Suppressor macrophage treated with lipopolysaccharide for 4 hours (primary cell): ENCODE measurements at regions not wholly inside any gene's neighbourhood (a gene's known extent, or its start where the extent isn't known, plus 50 kb on each side); places are given as distances from the start of the nearest gene placed in this dataset.

ENCODE experiments used
- DNase-seq: peaks from one replicate; pipeline ENCODE4 v3.0.0-alpha.2; 2020

DNA sequence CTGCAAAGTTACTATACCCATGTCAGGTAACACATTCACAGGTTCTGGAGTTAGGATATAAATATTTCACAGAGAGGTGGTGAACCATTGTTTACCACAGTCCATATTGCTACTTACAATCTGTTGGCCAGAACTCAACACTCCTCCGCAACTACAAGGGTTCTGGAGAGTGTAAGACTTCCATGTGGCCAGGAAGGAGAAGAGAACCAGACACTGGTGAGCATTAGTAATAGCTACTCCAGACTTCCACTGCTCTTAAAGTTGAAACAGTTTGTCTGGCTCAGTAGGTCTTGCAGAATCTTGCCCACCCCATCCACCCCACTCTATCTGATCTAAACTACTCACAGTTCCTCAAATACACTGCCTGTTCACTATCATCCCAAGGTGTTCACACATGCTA is 369.6 kb downstream of the DUSP6 start:
- DNase-seq: no peak

DNA sequence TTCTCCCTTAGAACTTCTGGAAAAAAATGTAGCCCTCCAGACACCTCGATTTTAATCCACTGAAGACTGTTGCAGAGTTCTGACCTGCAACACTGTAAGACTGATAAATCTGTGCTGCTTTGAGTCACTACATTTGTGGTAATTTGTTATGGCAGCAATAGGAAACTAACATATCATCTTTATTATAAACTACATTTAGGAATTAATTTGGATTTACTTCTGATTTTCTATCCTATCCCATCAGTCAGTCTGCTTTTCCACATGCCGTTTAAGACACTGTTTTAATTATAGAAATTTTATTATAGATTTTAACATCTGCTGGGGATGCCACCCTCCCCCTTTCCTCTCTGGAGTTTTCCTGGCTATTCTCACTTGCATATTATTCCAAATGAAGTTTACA is 375.2 kb downstream of the DUSP6 start:
- no peak for DNase-seq

GRCh38 chr12:88973998-88974397 is 378.3 kb downstream of the DUSP6 start:
- no peak for DNase-seq

DNA sequence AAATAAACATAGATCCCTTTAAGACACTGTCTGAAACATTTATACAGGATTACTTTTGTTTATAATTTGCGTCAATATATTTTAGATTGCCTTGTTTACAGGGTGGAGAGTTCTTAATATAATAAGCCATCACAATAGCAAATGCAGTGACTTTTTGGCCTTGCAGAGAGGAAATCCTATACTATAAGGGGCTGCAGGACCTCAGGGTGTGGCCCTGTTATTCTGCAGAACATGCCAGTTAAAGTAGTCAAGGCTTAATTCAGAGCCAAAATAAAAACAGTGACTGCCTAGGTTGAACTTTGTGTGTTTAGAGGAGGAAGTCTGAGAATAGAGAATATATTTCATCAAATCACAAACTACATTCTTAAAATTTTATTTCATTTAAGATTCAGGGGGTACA is 381.6 kb downstream of the DUSP6 start:
- DNase-seq: no peak

DNA sequence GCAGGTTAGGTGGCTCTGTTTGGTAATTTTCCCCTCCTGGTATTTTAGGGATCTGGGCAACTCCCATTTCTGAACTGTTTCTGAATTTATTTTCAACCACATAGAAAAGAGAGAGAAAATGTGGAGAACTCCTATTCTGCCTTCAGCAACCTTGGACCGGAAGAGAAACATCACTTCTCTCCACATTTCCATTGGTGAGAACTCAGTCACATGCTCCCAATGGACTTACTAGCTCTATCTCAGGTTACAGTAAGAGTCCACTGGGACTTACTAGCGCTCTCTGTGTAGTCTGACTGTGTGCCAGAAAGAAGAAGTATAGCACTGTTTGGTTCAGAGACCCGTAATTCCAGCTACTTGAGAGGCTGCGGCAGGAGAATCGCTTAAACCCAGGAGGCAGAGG is 383.2 kb downstream of the DUSP6 start:
- no peak for DNase-seq

GRCh38 chr12:88960213-88960878 is 380.1 kb upstream of the KITLG start:
- no peak for DNase-seq

- no peak for DNase-seq
Measured at GRCh38 chr12:88958946-88959345, 378.7 kb upstream of the KITLG start.

GRCh38 chr12:88958153-88958552 is 377.9 kb upstream of the KITLG start:
- DNase-seq: no peak

- no peak for DNase-seq
Measured at GRCh38 chr12:88957358-88957757, 377.1 kb upstream of the KITLG start.

GRCh38 chr12:88955531-88955930 is 375.3 kb upstream of the KITLG start:
- no peak for DNase-seq

- no peak for DNase-seq
Measured at GRCh38 chr12:88953029-88953586, 372.8 kb upstream of the KITLG start.

GRCh38 chr12:88952562-88952942 is 372.3 kb upstream of the KITLG start:
- no peak for DNase-seq

- DNase-seq: no peak
Measured at GRCh38 chr12:88951860-88952561, 371.7 kb upstream of the KITLG start.

- DNase-seq: no peak
Measured at GRCh38 chr12:88951177-88951576, 370.9 kb upstream of the KITLG start.

DNA sequence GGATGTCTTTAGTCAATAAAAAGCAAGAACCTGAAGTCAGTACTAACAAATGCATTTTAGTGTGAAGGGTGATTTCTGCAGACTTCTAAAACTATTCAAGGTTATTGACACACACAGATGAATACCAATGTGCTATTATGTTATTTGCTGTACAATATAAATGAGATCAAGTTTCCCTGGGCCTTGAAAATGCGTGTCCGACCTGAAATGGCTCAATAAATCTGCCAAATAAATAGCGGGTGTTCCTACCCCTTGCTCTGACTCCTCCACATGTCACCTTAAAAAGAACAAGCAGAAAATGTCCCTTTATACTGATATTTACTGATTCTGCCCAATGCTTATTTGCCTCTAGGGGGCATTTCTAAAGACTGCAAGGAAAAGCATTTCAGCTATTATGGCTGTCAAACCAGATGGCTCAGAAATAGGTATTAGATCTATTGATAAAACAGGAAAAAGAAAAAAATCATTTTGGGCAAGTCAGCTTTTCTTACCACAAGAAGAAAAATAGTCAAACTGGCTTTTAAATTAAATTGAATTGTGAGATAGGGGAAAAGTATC is 367.3 kb upstream of the KITLG start:
- DNase-seq: no peak

- DNase-seq: peak; percentile 16
Measured at GRCh38 chr12:88946372-88946997, 366.2 kb upstream of the KITLG start.

DNA sequence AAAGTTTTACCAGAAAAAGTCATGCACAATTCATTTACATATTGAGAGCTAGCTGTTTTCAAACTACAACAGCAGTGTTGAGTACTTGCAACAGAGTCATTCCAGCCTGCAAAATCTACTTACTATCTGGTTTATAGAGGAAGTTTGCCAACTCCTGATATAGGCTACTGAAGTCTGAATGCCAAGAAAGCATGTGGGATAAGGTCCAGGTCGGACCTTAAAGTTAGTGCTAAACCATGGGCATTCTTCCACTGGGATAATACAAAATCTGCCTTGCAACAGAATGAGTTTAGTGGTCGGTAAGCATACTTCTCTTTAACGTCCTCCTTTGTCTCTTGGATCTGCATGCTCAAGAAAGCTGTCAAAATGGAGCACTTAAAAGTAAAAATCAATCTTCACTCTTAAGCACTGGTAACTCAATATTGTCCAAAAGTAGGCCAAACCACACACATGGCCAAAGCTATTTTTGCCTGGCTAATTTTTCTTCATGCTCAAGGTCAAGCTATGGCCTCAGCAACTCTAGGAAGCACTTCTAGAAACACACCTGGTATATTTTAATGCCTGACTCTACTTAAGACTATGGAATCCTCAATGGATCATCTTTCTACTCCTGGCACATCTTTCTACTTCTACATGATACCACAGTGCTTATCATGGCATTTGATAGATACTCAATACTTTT is 364.9 kb upstream of the KITLG start:
- DNase-seq: no peak

GRCh38 chr12:88944397-88944796 is 364.1 kb upstream of the KITLG start:
- peak; percentile 42 for DNase-seq

DNA sequence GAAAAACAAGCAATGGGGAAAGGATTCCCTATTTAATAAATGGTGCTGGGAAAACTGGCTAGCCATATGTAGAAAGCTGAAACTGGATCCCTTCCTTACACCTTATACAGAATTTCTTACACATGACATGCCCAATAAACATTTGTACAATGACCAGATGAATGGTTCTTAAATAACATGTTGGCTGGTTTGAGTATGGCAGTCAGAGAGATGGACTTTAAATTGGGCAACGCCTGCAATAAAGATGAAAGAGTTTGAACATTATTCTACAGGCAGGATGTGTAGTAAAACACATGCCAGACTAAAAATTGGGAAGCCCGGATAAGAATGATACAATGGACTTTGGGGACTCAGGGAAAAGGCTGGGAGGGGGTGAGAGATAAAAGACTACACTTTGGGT is 360.6 kb upstream of the KITLG start:
- DNase-seq: no peak

DNA sequence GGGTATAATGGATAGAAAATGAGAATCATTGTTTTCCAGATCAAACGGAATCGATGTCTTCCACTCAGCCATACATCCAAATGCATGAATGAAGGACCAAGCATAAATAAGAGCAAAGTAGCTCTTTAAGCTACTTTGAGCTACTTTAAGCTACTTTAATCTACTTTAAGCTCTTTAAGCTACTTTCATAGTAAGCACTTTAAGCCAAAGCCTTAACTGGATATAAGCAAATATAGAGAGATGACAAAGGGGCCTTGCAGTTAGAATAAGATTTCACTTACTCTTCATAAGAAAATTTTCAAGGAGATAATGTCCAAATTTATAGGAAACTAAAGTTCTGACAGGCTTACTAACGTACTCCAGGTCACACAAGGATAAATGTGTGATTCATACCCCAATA is 355.6 kb upstream of the KITLG start:
- DNase-seq: no peak

GRCh38 chr12:88934163-88934747 is 354.0 kb upstream of the KITLG start:
- DNase-seq: no peak

DNA sequence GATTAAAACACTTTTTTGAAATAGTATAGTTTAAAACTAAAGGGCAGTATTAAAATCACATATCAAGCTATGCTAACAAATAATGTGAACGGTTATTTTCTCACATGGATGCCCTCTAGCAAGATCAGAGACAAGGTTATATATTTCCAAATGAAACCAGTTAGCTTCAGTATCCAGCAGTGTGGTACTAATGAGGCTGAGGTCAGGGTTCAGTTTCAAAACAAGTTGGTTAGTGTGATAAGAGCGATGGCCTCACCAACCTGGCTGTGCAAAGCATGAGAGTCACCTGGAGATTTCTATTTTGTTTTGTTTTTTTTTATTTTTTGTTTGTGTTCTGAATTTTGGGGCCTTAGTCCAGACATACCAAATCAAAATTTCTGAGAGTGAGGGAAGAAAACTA is 352.2 kb upstream of the KITLG start:
- DNase-seq: no peak

GRCh38 chr12:88931598-88931997 is 351.3 kb upstream of the KITLG start:
- no peak for DNase-seq
